ENCODE measurements at regions not wholly inside any gene's neighbourhood (a gene's known extent, or its start where the extent isn't known, plus 50 kb on each side); places are given as distances from the start of the nearest gene placed in this dataset.
"Not testable (repeated sequence)": the region's sequence is repeated elsewhere in the genome, so short reads cannot be mapped to it uniquely, and the experiment has no call there.

- Histone ChIP-seq H3K27me3 (ENCODE audit: control insufficient read depth in 2 of 2, insufficient read depth in 2 of 2, low read length in 2 of 2) (no peaks in the 10 kb centered on the region), H3K4me1 (ENCODE audit: control insufficient read depth in 2 of 2, insufficient read depth in 2 of 2, low read length in 2 of 2) (peaks cover 0 to 8% of the 10 kb centered on the region in 2 donors), H3K9me3 (ENCODE audit: control insufficient read depth in 2 of 3, low read length in 3 of 3) (no peaks in the 10 kb centered on the region), H3K36me3 (ENCODE audit: control insufficient read depth in 2 of 3, insufficient read depth in 3 of 3, low read length in 3 of 3) (no peaks in the 10 kb centered on the region), H3K4me3 (ENCODE audit: low read length) (no peak overlapping the region), H3K27ac (ENCODE audit: low read depth, low read length) (no peak overlapping the region)
- no peak for ATAC-seq
- Mint-ChIP-seq H3K9me3 (peaks cover 0 to under 1% (median 0%) of the 10 kb centered on the region in 11 donors), H3K4me1 (peaks cover 0 to 6% (median 0%) of the 10 kb centered on the region in 7 donors), H3K27ac (no peak overlapping the region), H3K4me3 (no peak overlapping the region), H3K36me3 (no peaks in the 10 kb centered on the region), H3K27me3 (peaks cover 0 to 13% (median 9%) of the 10 kb centered on the region in 5 donors)
- ChIA-PET POLR2A (no interaction called here), CTCF (no interaction called here)
- no peak for DNase-seq
- intact Hi-C loops (cut with micrococcal nuclease) = loop anchor here in 1 of 2 donors (5.0 kb wide), 1 partner anchor 768 kb away; the partner anchor contains the start of gene DIAPH3
Measured at GRCh38 chr13:59394496-59394895, 769.2 kb downstream of the DIAPH3 start.

DNA sequence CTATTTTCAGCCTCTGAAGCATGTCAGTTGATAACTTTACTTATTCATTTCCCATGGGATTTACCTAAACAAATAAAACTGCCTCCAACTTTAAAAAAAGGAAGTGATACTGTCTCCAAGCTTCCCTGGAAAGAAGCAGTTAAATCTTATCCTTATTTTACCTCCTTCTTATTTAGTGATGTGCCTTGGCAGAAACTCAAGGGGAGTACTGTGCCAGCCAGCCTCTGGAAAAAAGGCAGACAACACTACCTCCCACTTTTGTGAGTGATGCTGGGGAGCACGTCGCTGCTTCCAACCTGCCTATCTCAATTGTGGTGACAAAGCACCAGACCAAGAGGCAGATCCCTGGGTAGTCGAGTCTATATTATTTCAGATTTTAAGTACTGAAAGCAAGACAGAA is 765.6 kb downstream of the DIAPH3 start:
- no peak overlapping the region for H3K4me3 Mint-ChIP-seq
- intact Hi-C loops (cut with micrococcal nuclease) = no loop called here
- Histone ChIP-seq H3K27me3 (ENCODE audit: control insufficient read depth in 2 of 2, insufficient read depth in 2 of 2, low read length in 2 of 2) (no peaks in the 10 kb centered on the region), H3K4me3 (ENCODE audit: low read length) (no peak overlapping the region), H3K27ac (ENCODE audit: low read depth, low read length) (no peak overlapping the region), H3K4me1 (ENCODE audit: control insufficient read depth in 2 of 2, insufficient read depth in 2 of 2, low read length in 2 of 2) (no peaks in the 10 kb centered on the region), H3K36me3 (ENCODE audit: control insufficient read depth in 2 of 3, insufficient read depth in 3 of 3, low read length in 3 of 3) (no peaks in the 10 kb centered on the region), H3K9me3 (ENCODE audit: control insufficient read depth in 2 of 3, low read length in 3 of 3) (no peaks in the 10 kb centered on the region)
- peaks cover 0 to 3% (median 0%) of the 10 kb centered on the region in 5 donors for H3K36me3 Mint-ChIP-seq
- H3K27me3 Mint-ChIP-seq = peaks cover 0 to 21% (median 17%) of the 10 kb centered on the region in 5 donors
- H3K4me1 Mint-ChIP-seq = no peaks in the 10 kb centered on the region
- ATAC-seq (no peak), DNase-seq (no peak)
- ChIA-PET CTCF (interaction anchor here (0.7 kb wide), 1 partner anchor 269 kb away, joined by 3 read pairs; no protein-coding TSS in a partner anchor), POLR2A (no interaction called here)
- peaks cover 0 to 10% (median 3%) of the 10 kb centered on the region in 11 donors for H3K9me3 Mint-ChIP-seq
- no peak overlapping the region for H3K27ac Mint-ChIP-seq

DNA sequence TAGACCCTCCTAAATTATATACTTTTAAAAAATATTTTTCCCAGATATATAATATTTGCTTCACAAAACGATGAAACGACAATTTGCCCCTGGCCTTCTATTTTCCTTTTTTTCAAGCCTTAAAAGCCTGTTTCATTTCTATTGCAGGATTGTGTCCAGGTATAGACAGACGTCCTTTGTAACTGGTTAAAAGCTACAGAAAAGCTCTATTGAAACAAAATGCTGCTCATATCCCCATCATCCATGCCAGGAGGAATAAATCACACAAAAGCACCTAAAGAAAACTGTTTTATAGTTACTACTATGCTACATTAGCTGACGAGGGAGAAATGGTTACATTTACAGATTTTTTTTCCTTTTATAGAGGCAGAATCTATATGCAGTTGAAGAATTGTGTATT is 765.1 kb downstream of the DIAPH3 start:
- peaks cover 0 to 14% (median 7%) of the 10 kb centered on the region in 11 donors for H3K9me3 Mint-ChIP-seq
- CTCF ChIA-PET = no interaction called here
- no peak overlapping the region for H3K27ac ChIP-seq (ENCODE audit: low read depth, low read length)

DNA sequence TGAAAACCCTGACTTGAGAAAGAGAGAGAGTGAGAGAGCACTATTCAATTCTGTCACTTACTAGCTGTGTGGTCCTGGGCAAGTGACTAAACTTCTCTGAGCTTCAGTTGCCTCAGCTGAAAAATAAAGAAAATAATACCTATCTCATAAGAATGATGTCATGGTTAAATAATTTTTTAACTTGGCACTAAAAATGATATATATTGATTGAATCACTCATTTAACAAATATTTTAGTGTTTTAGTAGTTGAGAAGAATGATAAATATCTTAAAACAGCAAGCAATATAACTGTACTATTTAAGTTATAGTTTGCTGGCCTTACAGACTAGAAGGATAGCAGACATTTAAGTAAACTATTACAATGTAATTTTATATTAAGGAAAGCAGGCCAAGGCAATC is 764.2 kb downstream of the DIAPH3 start:
- Mint-ChIP-seq H3K27ac (no peak overlapping the region), H3K4me1 (no peaks in the 10 kb centered on the region), H3K27me3 (peaks cover 0 to 25% (median 20%) of the 10 kb centered on the region in 5 donors), H3K36me3 (peaks cover 0 to 5% (median 0%) of the 10 kb centered on the region in 5 donors), H3K4me3 (no peak overlapping the region), H3K9me3 (peaks cover 3 to 22% (median 7%) of the 10 kb centered on the region in 11 donors)
- no peaks in the 10 kb centered on the region for H3K27me3 ChIP-seq (ENCODE audit: control insufficient read depth in 2 of 2, insufficient read depth in 2 of 2, low read length in 2 of 2)
- ChIA-PET CTCF (no interaction called here), POLR2A (no interaction called here)
- H3K27ac ChIP-seq (ENCODE audit: low read depth, low read length) = no peak overlapping the region
- H3K9me3 ChIP-seq (ENCODE audit: control insufficient read depth in 2 of 3, low read length in 3 of 3) = no peaks in the 10 kb centered on the region
- ATAC-seq (no peak), DNase-seq (no peak)
- no peak overlapping the region for H3K4me3 ChIP-seq (ENCODE audit: low read length)
- no peaks in the 10 kb centered on the region for H3K36me3 ChIP-seq (ENCODE audit: control insufficient read depth in 2 of 3, insufficient read depth in 3 of 3, low read length in 3 of 3)
- no peaks in the 10 kb centered on the region for H3K4me1 ChIP-seq (ENCODE audit: control insufficient read depth in 2 of 2, insufficient read depth in 2 of 2, low read length in 2 of 2)
- intact Hi-C loops (cut with micrococcal nuclease) = no loop called here

More for the DNA sequence above, 765.1 kb downstream of the DIAPH3 start:
- no peak overlapping the region for H3K4me3 ChIP-seq (ENCODE audit: low read length)
- no peaks in the 10 kb centered on the region for H3K4me1 Mint-ChIP-seq
- no peaks in the 10 kb centered on the region for H3K27me3 ChIP-seq (ENCODE audit: control insufficient read depth in 2 of 2, insufficient read depth in 2 of 2, low read length in 2 of 2)
- no peak overlapping the region for H3K27ac Mint-ChIP-seq
- intact Hi-C loops (cut with micrococcal nuclease) = no loop called here
- no peaks in the 10 kb centered on the region for H3K4me1 ChIP-seq (ENCODE audit: control insufficient read depth in 2 of 2, insufficient read depth in 2 of 2, low read length in 2 of 2)
- H3K27me3 Mint-ChIP-seq = peaks cover 0 to 25% (median 20%) of the 10 kb centered on the region in 5 donors
- peaks cover 0 to 5% (median 0%) of the 10 kb centered on the region in 5 donors for H3K36me3 Mint-ChIP-seq
- DNase-seq = no peak
- no peaks in the 10 kb centered on the region for H3K9me3 ChIP-seq (ENCODE audit: control insufficient read depth in 2 of 3, low read length in 3 of 3)
- POLR2A ChIA-PET = no interaction called here
- no peak overlapping the region for H3K4me3 Mint-ChIP-seq
- H3K36me3 ChIP-seq (ENCODE audit: control insufficient read depth in 2 of 3, insufficient read depth in 3 of 3, low read length in 3 of 3) = no peaks in the 10 kb centered on the region
- ATAC-seq = no peak

- Histone ChIP-seq H3K27ac (ENCODE audit: low read depth, low read length) (no peak overlapping the region), H3K4me1 (ENCODE audit: control insufficient read depth in 2 of 2, insufficient read depth in 2 of 2, low read length in 2 of 2) (no peaks in the 10 kb centered on the region), H3K4me3 (ENCODE audit: low read length) (no peak overlapping the region), H3K9me3 (ENCODE audit: control insufficient read depth in 2 of 3, low read length in 3 of 3) (peaks cover 0 to 13% (median 0%) of the 10 kb centered on the region in 3 experiments), H3K27me3 (ENCODE audit: control insufficient read depth in 2 of 2, insufficient read depth in 2 of 2, low read length in 2 of 2) (no peaks in the 10 kb centered on the region), H3K36me3 (ENCODE audit: control insufficient read depth in 2 of 3, insufficient read depth in 3 of 3, low read length in 3 of 3) (no peaks in the 10 kb centered on the region)
- ChIA-PET POLR2A (no interaction called here), CTCF (no interaction called here)
- H3K9me3 Mint-ChIP-seq = peaks cover 13 to 55% (median 29%) of the 10 kb centered on the region in 11 donors
- H3K4me1 Mint-ChIP-seq = no peaks in the 10 kb centered on the region
- peaks cover 0 to 15% (median 11%) of the 10 kb centered on the region in 5 donors for H3K27me3 Mint-ChIP-seq
- ATAC-seq (no peak), DNase-seq (no peak)
- peaks cover 0 to 10% (median 4%) of the 10 kb centered on the region in 5 donors for H3K36me3 Mint-ChIP-seq
- H3K27ac Mint-ChIP-seq = no peak overlapping the region
- intact Hi-C loops (cut with micrococcal nuclease) = no loop called here
- no peak overlapping the region for H3K4me3 Mint-ChIP-seq
Measured at GRCh38 chr13:59404331-59404730, 759.4 kb downstream of the DIAPH3 start.

DNA sequence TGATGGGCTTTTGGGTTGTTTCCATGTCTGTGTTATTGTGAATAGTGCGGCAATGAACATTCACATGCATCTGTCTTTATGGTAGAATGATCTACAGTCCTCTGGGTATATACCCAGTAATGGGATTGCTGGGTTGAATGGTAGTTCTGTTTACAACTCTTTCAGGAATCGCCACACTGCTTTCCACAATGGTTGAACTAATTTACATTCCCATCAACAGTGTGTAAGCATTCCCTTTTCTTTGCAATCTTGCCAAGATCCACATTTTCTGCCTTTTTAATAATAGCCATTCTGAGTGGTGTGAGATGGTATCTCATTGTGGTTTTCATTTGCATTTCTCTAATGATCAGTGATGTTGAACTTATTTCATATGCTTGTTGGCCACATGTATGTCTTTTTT is 756.5 kb downstream of the DIAPH3 start:
- CTCF ChIA-PET; H3K4me1 ChIP-seq (ENCODE audit: control insufficient read depth in 2 of 2, insufficient read depth in 2 of 2, low read length in 2 of 2); H3K36me3 Mint-ChIP-seq; H3K36me3 ChIP-seq (ENCODE audit: control insufficient read depth in 2 of 3, insufficient read depth in 3 of 3, low read length in 3 of 3); H3K4me1 Mint-ChIP-seq; H3K27ac ChIP-seq (ENCODE audit: low read depth, low read length); H3K27me3 ChIP-seq (ENCODE audit: control insufficient read depth in 2 of 2, insufficient read depth in 2 of 2, low read length in 2 of 2); intact Hi-C loops (cut with micrococcal nuclease); H3K4me3 Mint-ChIP-seq; ATAC-seq; DNase-seq; POLR2A ChIA-PET; H3K27ac Mint-ChIP-seq; H3K4me3 ChIP-seq (ENCODE audit: low read length): not testable (repeated sequence)
- peaks cover 0 to 13% (median 0%) of the 10 kb centered on the region in 3 experiments for H3K9me3 ChIP-seq (ENCODE audit: control insufficient read depth in 2 of 3, low read length in 3 of 3)
- H3K9me3 Mint-ChIP-seq = peaks cover 15 to 54% (median 33%) of the 10 kb centered on the region in 11 donors
- H3K27me3 Mint-ChIP-seq = peaks cover 0 to 21% (median 12%) of the 10 kb centered on the region in 5 donors

DNA sequence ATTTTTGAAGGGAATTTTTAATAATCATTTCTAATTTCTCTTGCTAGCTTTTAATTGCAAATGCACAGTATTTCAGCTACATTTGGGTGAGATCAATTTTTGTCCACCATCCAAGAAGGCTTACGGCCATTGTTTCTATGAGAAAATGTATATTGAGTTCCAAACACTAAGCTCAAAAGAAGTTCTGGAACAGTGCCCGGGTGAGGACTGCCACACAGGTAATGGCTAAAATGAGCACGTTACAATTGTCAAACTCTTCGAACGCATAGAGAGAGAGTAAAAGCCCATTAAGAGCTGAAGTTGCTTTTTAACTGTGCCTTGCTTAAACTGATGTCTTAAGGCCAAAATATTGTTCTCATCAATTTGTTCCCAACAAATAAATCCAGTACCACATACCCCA is 755.0 kb downstream of the DIAPH3 start:
- no peak for ATAC-seq
- intact Hi-C loops (cut with micrococcal nuclease) = no loop called here

More for the DNA sequence above, 755.0 kb downstream of the DIAPH3 start:
- H3K4me3 Mint-ChIP-seq = no peak overlapping the region
- ChIA-PET POLR2A (no interaction called here), CTCF (interaction anchor here (0.7 kb wide), 1 partner anchor 30 kb away, joined by 3 read pairs; no protein-coding TSS in a partner anchor)
- peaks cover 0 to 10% (median 0%) of the 10 kb centered on the region in 5 donors for H3K36me3 Mint-ChIP-seq
- H3K4me1 ChIP-seq (ENCODE audit: control insufficient read depth in 2 of 2, insufficient read depth in 2 of 2, low read length in 2 of 2) = no peaks in the 10 kb centered on the region
- no peak overlapping the region for H3K4me3 ChIP-seq (ENCODE audit: low read length)
- H3K27me3 Mint-ChIP-seq = peaks cover 0 to 14% (median 4%) of the 10 kb centered on the region in 5 donors
- no peaks in the 10 kb centered on the region for H3K4me1 Mint-ChIP-seq
- no peak overlapping the region for H3K27ac Mint-ChIP-seq
- DNase-seq = no peak
- peaks cover 0 to 13% (median 0%) of the 10 kb centered on the region in 3 experiments for H3K9me3 ChIP-seq (ENCODE audit: control insufficient read depth in 2 of 3, low read length in 3 of 3)
- no peak overlapping the region for H3K27ac ChIP-seq (ENCODE audit: low read depth, low read length)
- no peaks in the 10 kb centered on the region for H3K36me3 ChIP-seq (ENCODE audit: control insufficient read depth in 2 of 3, insufficient read depth in 3 of 3, low read length in 3 of 3)
- H3K9me3 Mint-ChIP-seq = peaks cover 11 to 41% (median 24%) of the 10 kb centered on the region in 11 donors
- no peaks in the 10 kb centered on the region for H3K27me3 ChIP-seq (ENCODE audit: control insufficient read depth in 2 of 2, insufficient read depth in 2 of 2, low read length in 2 of 2)
